ENCODE measurements at regions not wholly inside any gene's neighbourhood (a gene's known extent, or its start where the extent isn't known, plus 50 kb on each side); places are given as distances from the start of the nearest gene placed in this dataset.

DNA sequence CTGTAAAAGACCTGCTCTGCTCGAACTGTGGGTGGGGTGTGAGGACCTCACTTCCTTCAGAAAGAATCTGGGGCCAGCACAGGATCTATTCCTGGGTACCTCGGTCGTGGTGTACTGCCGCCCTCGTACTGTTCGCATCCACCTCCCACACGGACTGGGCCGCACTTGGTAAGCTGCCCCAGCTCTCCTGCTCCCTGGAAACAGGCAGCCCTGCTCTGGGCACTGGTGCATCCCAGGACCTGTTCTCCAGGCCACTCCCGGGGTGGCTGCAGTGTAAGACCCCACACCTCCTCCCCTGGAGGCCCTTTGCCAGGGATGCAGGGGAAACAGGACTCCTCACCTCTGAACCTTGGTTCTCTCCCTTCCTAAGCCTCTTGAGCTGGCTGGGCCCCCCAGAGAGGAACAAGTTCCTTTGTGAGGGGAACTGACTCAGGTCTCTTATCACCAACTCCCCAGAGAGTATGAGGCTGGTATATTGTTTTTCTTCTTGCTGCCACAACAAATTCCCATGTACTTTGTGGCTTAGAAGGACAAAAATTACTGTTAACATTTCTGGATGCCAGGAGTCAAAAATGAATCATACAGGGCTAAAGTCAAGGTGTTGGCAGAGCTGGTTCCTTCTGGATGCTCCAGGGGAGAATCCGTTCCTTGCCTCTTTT lies 276.5 kb downstream of the NUAK1 start:
- H3K4me3 Mint-ChIP-seq: no peak overlapping the region
- no peak for ATAC-seq

DNA sequence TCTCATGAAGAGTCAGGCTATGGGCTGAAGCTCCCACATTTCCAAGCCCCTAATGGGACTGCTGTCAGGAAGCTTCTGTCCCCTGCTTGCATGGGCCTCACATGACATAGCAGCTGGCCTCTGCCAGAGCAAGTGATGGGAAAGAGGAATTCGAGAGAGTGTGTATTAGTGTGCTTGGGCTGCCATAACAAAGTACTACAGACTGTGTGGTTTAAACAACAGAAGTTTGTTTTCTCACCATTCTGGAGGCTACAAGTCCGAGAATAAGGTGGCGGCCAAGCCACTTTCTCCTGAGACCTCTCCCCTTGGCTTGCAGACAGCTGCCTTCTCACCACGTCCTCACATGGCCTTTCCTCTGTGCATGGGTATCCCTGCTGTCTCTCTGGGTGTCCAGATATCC lies 274.4 kb downstream of the NUAK1 start:
- Mint-ChIP-seq H3K36me3 (no peaks in the 10 kb centered on the region), H3K27me3 (ENCODE audit: low read depth in 2 of 2) (peaks cover 0 to 5% of the 10 kb centered on the region in 2 donors), H3K4me1 (no peaks in the 10 kb centered on the region), H3K27ac (no peak overlapping the region), H3K9me3 (peaks cover 0 to 2% of the 10 kb centered on the region in 2 donors), H3K4me3 (no peak overlapping the region)
- Histone ChIP-seq H3K9me3 (ENCODE audit: control insufficient read depth, insufficient read depth, low read length) (no peaks in the 10 kb centered on the region), H3K4me1 (ENCODE audit: control insufficient read depth, insufficient read depth, low read length) (no peaks in the 10 kb centered on the region), H3K27ac (ENCODE audit: low read length) (no peak overlapping the region), H3K27me3 (ENCODE audit: control insufficient read depth, insufficient read depth, low read length) (no peaks in the 10 kb centered on the region), H3K4me3 (ENCODE audit: low read length) (no peak overlapping the region), H3K36me3 (ENCODE audit: control insufficient read depth, insufficient read depth, low read length) (no peaks in the 10 kb centered on the region)
- TF ChIP-seq, protein P1, sequence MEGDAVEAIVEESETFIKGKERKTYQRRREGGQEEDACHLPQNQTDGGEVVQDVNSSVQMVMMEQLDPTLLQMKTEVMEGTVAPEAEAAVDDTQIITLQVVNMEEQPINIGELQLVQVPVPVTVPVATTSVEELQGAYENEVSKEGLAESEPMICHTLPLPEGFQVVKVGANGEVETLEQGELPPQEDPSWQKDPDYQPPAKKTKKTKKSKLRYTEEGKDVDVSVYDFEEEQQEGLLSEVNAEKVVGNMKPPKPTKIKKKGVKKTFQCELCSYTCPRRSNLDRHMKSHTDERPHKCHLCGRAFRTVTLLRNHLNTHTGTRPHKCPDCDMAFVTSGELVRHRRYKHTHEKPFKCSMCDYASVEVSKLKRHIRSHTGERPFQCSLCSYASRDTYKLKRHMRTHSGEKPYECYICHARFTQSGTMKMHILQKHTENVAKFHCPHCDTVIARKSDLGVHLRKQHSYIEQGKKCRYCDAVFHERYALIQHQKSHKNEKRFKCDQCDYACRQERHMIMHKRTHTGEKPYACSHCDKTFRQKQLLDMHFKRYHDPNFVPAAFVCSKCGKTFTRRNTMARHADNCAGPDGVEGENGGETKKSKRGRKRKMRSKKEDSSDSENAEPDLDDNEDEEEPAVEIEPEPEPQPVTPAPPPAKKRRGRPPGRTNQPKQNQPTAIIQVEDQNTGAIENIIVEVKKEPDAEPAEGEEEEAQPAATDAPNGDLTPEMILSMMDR (IDR thresholded peaks at IDR 0.05): no peak
- 83% methylated on average over 4 of the region's 4 CpGs for WGBS (ENCODE audit: insufficient coverage)
- intact Hi-C loops (cut with micrococcal nuclease): no loop called here
- ATAC-seq (no peak), DNase-seq (no peak)

More for the DNA sequence above, 276.5 kb downstream of the NUAK1 start:
- no peaks in the 10 kb centered on the region for H3K27me3 ChIP-seq (ENCODE audit: control insufficient read depth, insufficient read depth, low read length)
- Mint-ChIP-seq H3K9me3 (peaks cover 0 to 2% of the 10 kb centered on the region in 2 donors), H3K4me1 (no peaks in the 10 kb centered on the region), H3K36me3 (no peaks in the 10 kb centered on the region), H3K27me3 (ENCODE audit: low read depth in 2 of 2) (peaks cover 0 to 5% of the 10 kb centered on the region in 2 donors), H3K27ac (no peak overlapping the region)
- no peak overlapping the region for H3K27ac ChIP-seq (ENCODE audit: low read length)
- intact Hi-C loops (cut with micrococcal nuclease): no loop called here
- TF ChIP-seq, protein P1 (IDR thresholded peaks at IDR 0.05): no peak
- 90% methylated on average over 10 of the region's 10 CpGs for WGBS (ENCODE audit: insufficient coverage)
- no peaks in the 10 kb centered on the region for H3K4me1 ChIP-seq (ENCODE audit: control insufficient read depth, insufficient read depth, low read length)
- no peak for DNase-seq
- H3K36me3 ChIP-seq (ENCODE audit: control insufficient read depth, insufficient read depth, low read length): no peaks in the 10 kb centered on the region
- H3K9me3 ChIP-seq (ENCODE audit: control insufficient read depth, insufficient read depth, low read length): no peaks in the 10 kb centered on the region
- H3K4me3 ChIP-seq (ENCODE audit: low read length): no peak overlapping the region

DNA sequence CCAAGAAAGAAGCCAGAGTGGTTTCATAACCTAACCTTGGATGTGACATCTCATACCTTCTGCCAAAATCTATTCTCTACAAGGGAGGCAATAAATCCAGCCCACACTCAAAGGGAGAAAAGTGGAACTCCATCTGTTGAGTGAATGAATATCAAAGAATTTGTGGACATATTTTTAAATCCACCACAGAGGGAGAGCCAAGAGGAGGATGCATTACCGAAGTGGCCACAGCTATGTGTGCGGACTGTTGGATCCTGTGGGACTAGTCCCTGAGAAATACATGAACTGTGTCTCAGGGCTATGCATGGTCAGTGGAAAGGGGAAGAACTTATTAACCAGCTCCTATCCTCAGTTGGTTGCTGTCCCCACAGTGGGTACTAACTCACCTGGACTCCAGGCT lies 273.9 kb downstream of the NUAK1 start:
- Mint-ChIP-seq H3K4me1 (no peaks in the 10 kb centered on the region), H3K9me3 (peaks cover 0 to 2% of the 10 kb centered on the region in 2 donors), H3K27ac (no peak overlapping the region), H3K4me3 (no peak overlapping the region), H3K36me3 (no peaks in the 10 kb centered on the region), H3K27me3 (ENCODE audit: low read depth in 2 of 2) (peaks cover 0 to under 1% of the 10 kb centered on the region in 2 donors)
- H3K27ac ChIP-seq (ENCODE audit: low read length): no peak overlapping the region
- no peaks in the 10 kb centered on the region for H3K4me1 ChIP-seq (ENCODE audit: control insufficient read depth, insufficient read depth, low read length)
- H3K4me3 ChIP-seq (ENCODE audit: low read length): no peak overlapping the region
- H3K27me3 ChIP-seq (ENCODE audit: control insufficient read depth, insufficient read depth, low read length): no peaks in the 10 kb centered on the region
- no peaks in the 10 kb centered on the region for H3K36me3 ChIP-seq (ENCODE audit: control insufficient read depth, insufficient read depth, low read length)
- DNase-seq (no peak), ATAC-seq (no peak)
- WGBS (ENCODE audit: insufficient coverage): 100% methylated on average over 2 of the region's 2 CpGs
- H3K9me3 ChIP-seq (ENCODE audit: control insufficient read depth, insufficient read depth, low read length): no peaks in the 10 kb centered on the region
- TF ChIP-seq, protein P1 (IDR thresholded peaks at IDR 0.05): no peak
- intact Hi-C loops (cut with micrococcal nuclease): no loop called here

DNA sequence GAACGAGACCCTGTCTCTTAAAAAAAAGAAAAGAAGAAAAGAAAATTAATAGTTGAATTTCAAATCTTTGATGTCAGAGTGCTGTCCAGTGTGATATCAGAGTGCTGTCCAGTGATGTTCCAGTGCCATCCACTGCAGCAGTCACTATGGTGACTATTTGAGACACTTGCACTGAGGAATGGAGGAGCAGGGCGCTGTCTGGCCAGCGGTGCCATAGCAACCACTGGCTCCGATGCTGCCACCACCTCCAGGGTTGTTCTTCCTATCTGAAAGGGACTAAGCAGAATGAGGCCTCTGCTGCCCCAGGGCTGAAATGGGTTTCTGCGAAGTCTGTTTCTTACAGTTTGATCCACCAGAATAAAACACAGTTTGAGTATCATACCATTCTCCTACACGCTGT lies 272.9 kb downstream of the NUAK1 start:
- H3K4me1 Mint-ChIP-seq: no peaks in the 10 kb centered on the region
- H3K27ac Mint-ChIP-seq: no peak overlapping the region
- Histone ChIP-seq H3K9me3 (ENCODE audit: control insufficient read depth, insufficient read depth, low read length) (no peaks in the 10 kb centered on the region), H3K36me3 (ENCODE audit: control insufficient read depth, insufficient read depth, low read length) (no peaks in the 10 kb centered on the region), H3K27me3 (ENCODE audit: control insufficient read depth, insufficient read depth, low read length) (no peaks in the 10 kb centered on the region), H3K4me1 (ENCODE audit: control insufficient read depth, insufficient read depth, low read length) (no peaks in the 10 kb centered on the region), H3K4me3 (ENCODE audit: low read length) (no peak overlapping the region), H3K27ac (ENCODE audit: low read length) (no peak overlapping the region)
- WGBS (ENCODE audit: insufficient coverage): 93% methylated on average over 5 of the region's 6 CpGs
- peaks cover 2 to 3% of the 10 kb centered on the region in 2 donors for H3K9me3 Mint-ChIP-seq
- TF ChIP-seq, protein P1 (IDR thresholded peaks at IDR 0.05): no peak
- ATAC-seq: no peak
- H3K27me3 Mint-ChIP-seq (ENCODE audit: low read depth in 2 of 2): peaks cover 0 to 4% of the 10 kb centered on the region in 2 donors
- H3K4me3 Mint-ChIP-seq: no peak overlapping the region
- intact Hi-C loops (cut with micrococcal nuclease): no loop called here
- no peak for DNase-seq
- H3K36me3 Mint-ChIP-seq: no peaks in the 10 kb centered on the region

Measured in natural killer cell (primary cell).